GM18517 (cell line): ENCODE measurements at regions not wholly inside any gene's neighbourhood (a gene's known extent, or its start where the extent isn't known, plus 50 kb on each side); places are given as distances from the start of the nearest gene placed in this dataset.

ENCODE experiments used
- ATAC-seq: cut with Tn5 transposase; IDR thresholded peaks from one replicate; pipeline ENCODE4 v1.9.1; 2021; ENCODE audit warnings: mild to moderate bottlenecking, moderate library complexity; ENCODE audit not compliant: unreplicated experiment

- no peak for ATAC-seq
These were observed 235.3 kb downstream of the RDH14 start for GRCh38 chr2:18325118-18325517.

GRCh38 chr2:18319987-18320386 is 240.5 kb downstream of the RDH14 start:
- no peak for ATAC-seq

- no peak for ATAC-seq
These were observed 243.4 kb downstream of the RDH14 start for GRCh38 chr2:18317017-18317416.

- no peak for ATAC-seq
These were observed 247.6 kb downstream of the RDH14 start for GRCh38 chr2:18312818-18313217.

- no peak for ATAC-seq
These were observed 248.8 kb downstream of the RDH14 start for GRCh38 chr2:18311420-18312195.

GRCh38 chr2:18309627-18310026 is 250.8 kb downstream of the RDH14 start:
- ATAC-seq = no peak

GRCh38 chr2:18309188-18309587 is 251.3 kb downstream of the RDH14 start:
- ATAC-seq = no peak

- no peak for ATAC-seq
These were observed 255.6 kb downstream of the RDH14 start for GRCh38 chr2:18304849-18305248.

GRCh38 chr2:18301421-18302139 is 258.9 kb downstream of the RDH14 start:
- ATAC-seq = no peak

- no peak for ATAC-seq
These were observed 260.8 kb downstream of the RDH14 start for GRCh38 chr2:18299423-18300212.

- no peak for ATAC-seq
These were observed 262.9 kb downstream of the RDH14 start for GRCh38 chr2:18297534-18298058.

- no peak for ATAC-seq
These were observed 270.1 kb downstream of the RDH14 start for GRCh38 chr2:18290386-18290785.

GRCh38 chr2:18286897-18287296 is 273.6 kb downstream of the RDH14 start:
- no peak for ATAC-seq

- no peak for ATAC-seq
These were observed 276.1 kb downstream of the RDH14 start for GRCh38 chr2:18284331-18284730.

- no peak for ATAC-seq
These were observed 278.4 kb downstream of the RDH14 start for GRCh38 chr2:18282026-18282425.

GRCh38 chr2:18276583-18277075 is 283.8 kb downstream of the RDH14 start:
- ATAC-seq = no peak

GRCh38 chr2:18273205-18273604 is 287.2 kb downstream of the RDH14 start:
- no peak for ATAC-seq

GRCh38 chr2:18272148-18272494 is 288.3 kb downstream of the RDH14 start:
- ATAC-seq = no peak

GRCh38 chr2:18271370-18272147 is 288.9 kb downstream of the RDH14 start:
- ATAC-seq = no peak

GRCh38 chr2:18268400-18268799 is 292.1 kb downstream of the RDH14 start:
- ATAC-seq = no peak
